ELF-1 (cell line): ENCODE measurements at regions not wholly inside any gene's neighbourhood (a gene's known extent, or its start where the extent isn't known, plus 50 kb on each side); places are given as distances from the start of the nearest gene placed in this dataset.

Experiments
- DNase-seq: peaks from one replicate; pipeline ENCODE4 v3.0.0-alpha.2; 2016; ENCODE audit warnings: low read depth, low spot score

DNA sequence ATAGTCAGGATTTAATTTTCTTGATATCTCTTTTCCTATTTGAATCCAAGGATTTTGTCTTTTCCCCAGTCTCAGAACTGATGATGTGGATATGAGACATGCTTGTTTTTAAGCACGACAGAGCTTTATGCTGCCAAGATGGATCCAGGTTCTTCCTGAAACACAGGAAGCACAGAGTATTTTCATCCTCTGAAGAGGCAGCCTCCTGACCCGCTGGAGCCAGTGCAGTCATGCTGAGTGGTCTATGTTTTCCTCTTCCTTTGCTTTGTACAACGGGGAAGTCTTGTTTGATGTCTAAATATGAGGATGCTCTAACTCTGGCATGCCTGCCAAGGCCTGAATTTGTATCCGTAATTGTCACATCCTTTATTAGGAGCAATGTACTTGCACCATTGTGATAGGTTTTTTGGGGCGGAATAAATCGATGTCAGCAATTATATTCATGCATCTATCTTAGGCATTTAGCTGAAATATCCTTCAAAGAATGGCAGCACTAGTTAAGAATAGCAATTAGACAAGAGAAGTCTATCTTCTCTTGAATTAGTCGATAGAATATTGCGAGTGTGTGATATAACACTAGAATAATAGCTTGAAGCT, 407.1 kb upstream of the JAG1 start:
- no peak for DNase-seq

DNA sequence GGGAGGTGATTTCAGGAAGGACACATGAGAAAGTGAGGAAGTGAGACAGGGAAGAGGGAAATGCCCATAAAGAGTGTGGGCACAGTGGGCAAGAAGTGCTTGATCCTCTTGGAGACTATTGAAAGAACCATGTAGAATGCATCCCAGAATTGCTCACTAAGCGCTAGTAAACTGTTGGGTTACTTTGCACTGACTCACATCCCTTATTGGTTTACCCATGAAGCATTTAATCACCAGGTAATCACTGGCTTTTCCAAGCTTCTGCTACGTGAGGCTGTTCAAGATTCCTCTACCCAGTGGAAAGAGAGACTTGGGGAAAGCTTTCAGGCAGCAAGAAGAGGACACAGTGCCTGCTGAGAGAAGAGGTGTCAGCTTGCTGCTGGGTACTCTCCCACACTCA, 410.0 kb upstream of the JAG1 start:
- no peak for DNase-seq

DNA sequence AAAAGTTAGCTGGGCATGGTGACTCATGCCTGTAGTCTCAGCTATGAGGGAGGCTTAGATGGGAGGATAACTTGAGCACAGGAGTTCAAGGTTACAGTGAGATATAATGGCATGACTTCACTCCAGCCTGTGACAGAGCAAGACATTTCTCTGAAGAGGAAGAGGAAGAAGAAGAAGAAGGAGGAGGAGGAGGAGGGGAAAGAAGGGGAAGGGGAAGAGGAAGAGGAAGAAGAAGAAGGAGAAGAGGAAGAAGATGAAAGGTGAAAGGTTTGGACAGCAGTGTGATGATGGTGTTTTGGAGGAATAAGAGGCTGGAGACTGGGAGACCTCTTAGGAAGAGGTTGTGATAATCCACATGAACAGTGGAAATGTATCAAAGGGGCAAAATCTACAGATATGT, 410.7 kb upstream of the JAG1 start:
- DNase-seq = no peak

DNA sequence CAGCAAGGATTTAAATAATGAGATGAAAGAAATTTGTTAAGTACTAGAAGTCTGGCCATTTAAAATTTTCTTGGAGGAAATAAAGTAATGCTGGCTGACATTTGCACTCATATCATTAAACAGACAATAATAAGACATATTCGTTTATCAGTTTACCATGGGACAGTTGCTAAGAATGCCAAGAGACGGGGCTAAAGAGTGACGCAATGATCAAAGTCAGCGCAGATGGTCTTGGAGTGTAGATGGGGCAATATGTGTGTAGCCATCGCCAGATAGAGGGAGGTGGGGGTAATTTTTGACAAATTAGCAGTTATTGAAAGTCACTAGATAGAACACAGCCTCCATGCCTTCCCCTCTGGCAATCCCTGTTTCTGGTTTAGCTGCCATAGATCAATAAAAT, 413.2 kb upstream of the JAG1 start:
- no peak for DNase-seq

GRCh38 chr20:11090751-11091150, 417.0 kb upstream of the JAG1 start:
- no peak for DNase-seq

DNA sequence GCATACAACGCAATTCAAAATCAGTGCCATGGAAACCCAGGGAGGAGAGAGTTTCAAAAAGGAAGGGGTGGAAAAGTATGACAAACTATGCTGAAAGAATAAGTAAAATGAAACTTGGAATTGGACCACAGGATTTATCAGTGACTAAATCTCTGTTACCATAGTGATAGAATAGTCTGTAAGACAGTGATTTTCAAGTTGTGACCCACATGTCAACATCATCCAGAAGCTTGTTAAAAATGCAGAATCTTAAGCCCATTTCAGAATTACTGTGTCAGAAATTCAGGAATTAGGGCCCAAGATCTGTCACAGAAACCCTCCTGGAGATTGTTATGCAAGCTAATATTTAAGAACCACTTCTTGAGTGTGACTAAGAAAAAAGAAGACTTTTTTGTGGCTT, 417.7 kb upstream of the JAG1 start:
- DNase-seq = no peak

GRCh38 chr20:11092151-11092550, 418.4 kb upstream of the JAG1 start:
- DNase-seq = no peak

DNA sequence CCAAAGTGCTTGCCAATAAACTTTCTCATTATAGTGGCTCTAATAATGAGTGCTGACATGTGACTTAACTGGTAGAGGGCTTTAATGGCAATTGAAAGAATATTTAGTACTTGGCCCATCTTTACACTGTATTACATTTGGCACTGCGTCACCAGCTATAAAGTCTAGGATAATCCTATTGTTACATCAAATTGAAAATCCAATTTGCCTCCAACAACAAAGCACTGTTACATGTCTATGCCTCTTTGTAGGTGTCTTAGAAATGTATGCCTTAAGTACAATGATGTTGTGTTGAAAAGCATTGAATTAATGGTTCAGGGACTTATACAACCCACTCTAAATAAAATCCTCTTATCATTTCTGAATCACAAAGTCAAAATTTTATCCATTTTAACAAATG, 420.4 kb upstream of the JAG1 start:
- DNase-seq = no peak

GRCh38 chr20:11094711-11095110, 420.9 kb upstream of the JAG1 start:
- no peak for DNase-seq

- no peak for DNase-seq
Observed at GRCh38 chr20:11098888-11099287, 425.1 kb upstream of the JAG1 start.

- no peak for DNase-seq
Observed at GRCh38 chr20:11101243-11101642, 427.4 kb upstream of the JAG1 start.

DNA sequence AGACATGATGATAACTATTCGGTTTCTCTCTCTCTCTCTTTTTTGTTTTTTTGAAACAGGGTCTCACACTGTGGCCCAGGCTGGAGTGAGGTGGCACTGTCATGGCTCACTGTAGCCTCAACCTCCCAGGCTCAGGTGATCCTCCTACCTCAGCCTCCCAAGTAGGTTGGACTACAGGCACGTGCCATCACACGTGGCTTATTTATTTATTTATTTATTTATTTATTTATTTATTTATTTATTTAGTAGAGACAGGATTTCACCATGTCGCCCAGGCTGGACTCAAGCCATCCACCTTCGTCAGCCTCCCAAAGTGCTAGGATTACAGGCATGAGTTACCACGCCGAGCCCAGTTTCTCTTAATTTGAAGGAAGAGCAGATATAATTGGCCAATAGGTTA, 427.9 kb upstream of the JAG1 start:
- DNase-seq = no peak

DNA sequence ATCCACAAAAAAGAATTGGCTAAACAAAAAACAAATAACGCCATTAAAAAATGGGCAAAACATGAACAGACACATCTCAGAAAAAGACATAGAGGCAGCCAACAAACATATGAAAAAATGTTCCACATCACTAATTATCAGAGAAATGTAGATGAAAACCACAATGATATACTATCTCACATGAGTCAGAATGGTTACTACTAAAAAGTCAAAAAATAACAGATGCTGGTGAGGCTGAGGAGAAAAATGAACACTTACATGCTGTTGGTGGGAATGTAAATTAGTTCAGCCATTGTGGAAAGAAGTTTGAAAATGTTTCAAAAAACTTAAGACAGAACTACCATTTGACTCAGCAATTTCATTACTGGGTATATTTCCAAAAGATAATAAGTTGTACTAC, 430.1 kb upstream of the JAG1 start:
- no peak for DNase-seq

DNA sequence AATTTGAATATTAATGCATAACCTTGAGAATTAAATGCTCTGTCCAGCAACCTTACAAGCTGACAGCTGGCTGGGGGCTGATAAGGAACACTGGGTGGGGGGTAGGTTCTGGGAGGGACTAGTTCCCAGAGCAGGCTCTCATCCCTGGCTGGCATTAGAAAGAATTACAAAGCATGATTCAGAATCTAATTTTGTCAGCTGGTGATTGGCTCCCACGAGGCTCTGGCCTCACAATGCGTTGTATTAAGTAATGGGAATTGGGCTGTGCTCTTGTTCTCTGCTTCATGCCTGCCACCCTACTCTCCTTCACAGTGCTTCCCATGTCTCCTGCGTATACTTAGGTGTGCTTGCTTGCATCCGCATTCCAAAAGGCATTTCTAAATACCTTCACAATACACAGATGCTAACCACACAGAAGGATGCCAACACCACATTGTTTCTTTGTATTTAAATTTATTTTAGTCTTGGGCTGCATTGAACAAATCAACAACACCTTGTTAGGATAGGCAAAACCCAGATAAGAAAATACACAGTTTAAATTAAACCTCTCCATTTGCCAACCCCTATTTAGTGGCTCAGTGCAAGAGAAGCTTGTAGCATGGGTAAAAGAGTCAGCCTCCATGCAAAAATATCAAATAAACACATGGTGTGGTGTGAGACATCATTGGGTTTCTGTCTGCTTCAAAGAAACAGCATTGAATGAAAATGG, 434.5 kb upstream of the JAG1 start:
- no peak for DNase-seq

DNA sequence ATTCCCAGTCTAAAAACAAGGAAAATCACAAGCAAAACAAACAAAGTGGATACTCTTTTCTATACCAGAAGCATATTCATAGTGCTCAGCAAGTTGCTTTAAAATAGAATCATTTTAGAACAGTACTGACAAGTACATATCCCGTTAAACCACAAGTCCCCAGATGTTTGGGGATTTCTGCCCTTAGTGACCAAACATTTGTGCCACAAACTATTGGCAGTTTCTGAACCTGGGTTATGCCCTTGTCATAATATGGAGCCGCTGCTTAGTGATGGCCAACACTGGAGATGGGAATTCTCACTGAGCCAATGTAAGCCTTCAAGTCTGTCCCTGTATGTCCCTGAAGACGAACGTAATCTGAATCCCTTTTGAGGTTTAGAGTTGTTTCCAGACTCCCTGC, 436.7 kb upstream of the JAG1 start:
- no peak for DNase-seq

DNA sequence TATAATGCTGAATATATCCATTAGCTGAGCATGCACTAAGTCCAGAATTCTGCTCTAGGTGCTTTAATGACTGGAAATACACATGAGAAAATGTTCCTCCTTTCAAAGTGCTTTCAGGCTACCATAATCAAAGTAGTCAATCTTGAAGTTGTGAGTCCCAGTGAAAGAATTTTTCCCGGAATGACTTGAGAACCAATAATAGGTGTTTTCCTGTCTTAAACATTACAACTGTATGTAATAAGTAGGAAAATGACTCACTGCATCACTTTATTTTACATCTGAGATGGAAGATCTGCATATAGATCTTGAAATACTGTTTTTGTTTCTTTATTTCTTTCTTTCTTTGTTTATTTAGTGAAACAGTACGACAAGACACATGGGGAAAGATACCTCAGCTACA, 437.4 kb upstream of the JAG1 start:
- DNase-seq = no peak

GRCh38 chr20:11112832-11113231, 439.0 kb upstream of the JAG1 start:
- no peak for DNase-seq

- DNase-seq = no peak
Observed at GRCh38 chr20:11114382-11114781, 440.6 kb upstream of the JAG1 start.

GRCh38 chr20:11117808-11118528, 444.2 kb upstream of the JAG1 start:
- no peak for DNase-seq

DNA sequence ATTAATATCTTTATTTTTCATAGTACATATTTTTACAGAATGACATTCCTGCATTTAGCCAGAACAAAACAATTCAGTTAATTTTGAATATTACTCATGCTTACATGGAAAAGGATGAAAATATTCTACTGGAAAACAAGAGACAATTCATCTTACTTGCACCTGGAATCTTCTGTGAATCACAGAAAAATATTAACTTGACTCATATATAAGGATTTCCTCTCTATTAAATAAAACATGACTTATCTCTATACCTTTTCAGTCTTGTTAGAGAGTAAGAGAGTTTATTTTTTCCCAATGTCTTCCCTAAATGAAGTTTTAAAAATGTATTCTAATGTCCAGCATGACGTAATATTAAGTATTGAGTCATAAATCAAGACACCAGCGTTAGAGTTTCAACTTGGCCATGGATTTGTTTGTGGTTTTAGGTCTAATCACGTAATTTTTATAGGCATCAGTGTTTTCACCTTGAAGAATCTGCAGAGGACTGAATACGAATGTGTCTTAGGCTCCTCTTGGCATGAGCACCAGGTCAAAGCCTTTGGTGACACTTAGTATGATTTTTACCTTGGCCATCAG, 445.1 kb upstream of the JAG1 start:
- DNase-seq = no peak

GRCh38 chr20:11119573-11119972, 445.8 kb upstream of the JAG1 start:
- no peak for DNase-seq

DNA sequence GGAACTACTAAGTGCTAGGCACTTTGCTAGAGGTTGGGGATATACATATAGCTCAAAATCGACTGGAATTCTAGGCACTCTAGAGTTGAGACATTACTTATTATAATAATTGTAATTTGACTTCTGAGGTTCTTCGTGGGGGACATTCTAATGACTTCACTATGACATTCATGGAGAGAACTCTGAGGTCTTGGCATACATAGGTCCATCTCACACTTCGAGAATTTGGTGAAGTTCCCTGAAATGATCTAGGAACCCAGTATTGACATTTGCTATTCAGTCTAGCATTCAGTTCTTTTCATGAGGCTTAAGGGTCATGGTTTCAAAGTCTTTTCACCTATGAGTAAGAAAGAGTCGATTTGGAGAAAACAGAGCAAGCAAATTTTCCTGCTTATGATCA, 446.6 kb upstream of the JAG1 start:
- no peak for DNase-seq
